ENCODE measurements at regions not wholly inside any gene's neighbourhood (a gene's known extent, or its start where the extent isn't known, plus 50 kb on each side); places are given as distances from the start of the nearest gene placed in this dataset.

DNA sequence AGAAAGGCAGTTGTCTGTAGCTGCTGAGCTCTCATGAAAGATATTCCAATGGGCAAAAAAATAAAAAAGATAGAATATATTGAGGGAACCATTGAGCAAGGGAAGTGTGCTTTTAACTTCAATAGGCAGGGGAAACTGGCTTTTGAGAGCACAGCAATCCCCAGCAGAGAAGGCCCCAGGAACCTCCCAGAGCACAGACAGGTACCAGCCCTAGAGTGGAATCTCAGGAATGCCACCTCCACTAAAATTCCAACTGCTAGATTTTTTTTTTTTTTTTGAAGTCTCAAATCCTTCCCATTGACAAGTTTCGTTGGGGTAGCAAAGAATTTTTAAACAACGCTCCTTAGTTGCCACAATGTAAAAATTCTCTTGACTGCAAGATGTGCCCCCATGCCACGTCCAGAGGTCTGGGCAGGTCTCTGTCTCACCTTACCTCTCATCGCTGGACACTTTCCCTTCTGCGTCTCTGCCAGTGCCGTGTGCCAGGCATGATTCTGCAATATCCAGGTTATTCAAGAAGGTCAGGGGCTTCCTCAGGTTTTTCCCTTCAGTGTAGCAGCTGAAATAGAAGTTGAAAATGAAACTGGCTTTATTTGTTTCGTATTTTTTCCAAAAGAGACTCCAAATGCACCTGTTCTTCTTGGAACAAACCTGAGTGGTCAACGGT lies 64.2 kb upstream of the IRX1 start:
- TF ChIP-seq, protein P1, sequence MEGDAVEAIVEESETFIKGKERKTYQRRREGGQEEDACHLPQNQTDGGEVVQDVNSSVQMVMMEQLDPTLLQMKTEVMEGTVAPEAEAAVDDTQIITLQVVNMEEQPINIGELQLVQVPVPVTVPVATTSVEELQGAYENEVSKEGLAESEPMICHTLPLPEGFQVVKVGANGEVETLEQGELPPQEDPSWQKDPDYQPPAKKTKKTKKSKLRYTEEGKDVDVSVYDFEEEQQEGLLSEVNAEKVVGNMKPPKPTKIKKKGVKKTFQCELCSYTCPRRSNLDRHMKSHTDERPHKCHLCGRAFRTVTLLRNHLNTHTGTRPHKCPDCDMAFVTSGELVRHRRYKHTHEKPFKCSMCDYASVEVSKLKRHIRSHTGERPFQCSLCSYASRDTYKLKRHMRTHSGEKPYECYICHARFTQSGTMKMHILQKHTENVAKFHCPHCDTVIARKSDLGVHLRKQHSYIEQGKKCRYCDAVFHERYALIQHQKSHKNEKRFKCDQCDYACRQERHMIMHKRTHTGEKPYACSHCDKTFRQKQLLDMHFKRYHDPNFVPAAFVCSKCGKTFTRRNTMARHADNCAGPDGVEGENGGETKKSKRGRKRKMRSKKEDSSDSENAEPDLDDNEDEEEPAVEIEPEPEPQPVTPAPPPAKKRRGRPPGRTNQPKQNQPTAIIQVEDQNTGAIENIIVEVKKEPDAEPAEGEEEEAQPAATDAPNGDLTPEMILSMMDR (IDR thresholded peaks at IDR 0.05), result no peak
- no peak for TF ChIP-seq POLR2A (IDR thresholded peaks at IDR 0.05)

All from thyroid gland (tissue), 4 donors.